ENCODE measurements at regions not wholly inside any gene's neighbourhood (a gene's known extent, or its start where the extent isn't known, plus 50 kb on each side); places are given as distances from the start of the nearest gene placed in this dataset.

- Mint-ChIP-seq H3K4me1 (ENCODE audit: unreplicated experiment) (no peaks in the 10 kb centered on the region), H3K27ac (ENCODE audit: unreplicated experiment) (no peak overlapping the region), H3K9me3 (ENCODE audit: unreplicated experiment) (no peaks in the 10 kb centered on the region), H3K27me3 (ENCODE audit: unreplicated experiment) (peaks cover 2% of the 10 kb centered on the region), H3K4me3 (ENCODE audit: unreplicated experiment) (no peak overlapping the region), H3K36me3 (ENCODE audit: low read depth, unreplicated experiment) (no peaks in the 10 kb centered on the region)
- DNase-seq (ENCODE audit: low spot score) = no peak
- no peak for TF ChIP-seq CTCF (IDR thresholded peaks at IDR 0.05; ENCODE audit: unreplicated experiment)
Measured at GRCh38 chr2:103132536-103133217, 370.8 kb downstream of the TMEM182 start.

- H3K27me3 Mint-ChIP-seq (ENCODE audit: unreplicated experiment) = peaks cover 2% of the 10 kb centered on the region
Measured at GRCh38 chr2:103135679-103136078, 373.8 kb downstream of the TMEM182 start.

GRCh38 chr2:103138123-103138901 is 376.5 kb downstream of the TMEM182 start:
- no peaks in the 10 kb centered on the region for H3K4me1 Mint-ChIP-seq (ENCODE audit: unreplicated experiment)

More at GRCh38 chr2:103135679-103136078, 373.8 kb downstream of the TMEM182 start:
- Mint-ChIP-seq H3K4me3 (ENCODE audit: unreplicated experiment) (no peak overlapping the region), H3K4me1 (ENCODE audit: unreplicated experiment) (no peaks in the 10 kb centered on the region), H3K36me3 (ENCODE audit: low read depth, unreplicated experiment) (no peaks in the 10 kb centered on the region), H3K9me3 (ENCODE audit: unreplicated experiment) (no peaks in the 10 kb centered on the region), H3K27ac (ENCODE audit: unreplicated experiment) (no peak overlapping the region)
- DNase-seq (ENCODE audit: low spot score) = no peak
- TF ChIP-seq CTCF (IDR thresholded peaks at IDR 0.05; ENCODE audit: unreplicated experiment) = no peak

DNA sequence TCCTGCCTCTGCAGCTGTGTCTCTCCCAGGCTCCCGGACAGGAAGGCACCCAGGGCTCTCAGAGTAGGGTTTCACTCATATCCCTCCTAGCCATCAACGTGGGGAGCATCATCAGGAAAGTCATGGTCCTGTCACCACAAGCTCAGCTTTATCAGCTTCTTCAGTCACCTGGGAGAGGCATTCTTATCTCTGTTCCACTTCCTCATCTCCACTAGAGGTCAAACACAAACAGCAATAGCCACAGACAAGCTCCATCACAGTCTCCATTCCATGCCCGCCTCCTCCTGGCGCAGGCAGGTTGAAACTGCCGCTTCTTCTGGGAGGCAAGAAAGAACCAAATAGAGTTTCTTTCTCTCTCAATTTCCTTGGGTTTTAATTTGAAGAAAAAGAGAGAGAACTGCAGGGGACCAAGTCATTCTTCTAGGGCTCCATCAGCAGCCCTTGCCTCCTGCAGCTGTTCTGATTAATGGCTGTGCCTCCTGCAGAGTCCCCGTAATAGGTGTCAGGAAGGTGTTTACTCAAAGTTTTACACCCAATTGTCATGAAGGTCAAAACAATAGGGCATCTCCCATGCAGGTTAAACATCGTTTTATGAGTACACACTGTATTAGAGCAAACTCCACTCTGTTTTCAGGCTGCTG is 377.9 kb downstream of the TMEM182 start:
- peaks cover 2% of the 10 kb centered on the region for H3K27me3 Mint-ChIP-seq (ENCODE audit: unreplicated experiment)
- DNase-seq (ENCODE audit: low spot score) = no peak
- H3K27ac Mint-ChIP-seq (ENCODE audit: unreplicated experiment) = no peak overlapping the region
- H3K4me3 Mint-ChIP-seq (ENCODE audit: unreplicated experiment) = no peak overlapping the region
- H3K9me3 Mint-ChIP-seq (ENCODE audit: unreplicated experiment) = no peaks in the 10 kb centered on the region
- H3K4me1 Mint-ChIP-seq (ENCODE audit: unreplicated experiment) = no peaks in the 10 kb centered on the region
- no peak for TF ChIP-seq CTCF (IDR thresholded peaks at IDR 0.05; ENCODE audit: unreplicated experiment)
- H3K36me3 Mint-ChIP-seq (ENCODE audit: low read depth, unreplicated experiment) = peaks cover 4% of the 10 kb centered on the region

More at GRCh38 chr2:103138123-103138901, 376.5 kb downstream of the TMEM182 start:
- Mint-ChIP-seq H3K9me3 (ENCODE audit: unreplicated experiment) (no peaks in the 10 kb centered on the region), H3K27me3 (ENCODE audit: unreplicated experiment) (peaks cover 2% of the 10 kb centered on the region), H3K36me3 (ENCODE audit: low read depth, unreplicated experiment) (peaks cover 4% of the 10 kb centered on the region), H3K27ac (ENCODE audit: unreplicated experiment) (no peak overlapping the region), H3K4me3 (ENCODE audit: unreplicated experiment) (no peak overlapping the region)
- DNase-seq (ENCODE audit: low spot score) = no peak
- TF ChIP-seq CTCF (IDR thresholded peaks at IDR 0.05; ENCODE audit: unreplicated experiment) = no peak
